ENCODE measurements at regions not wholly inside any gene's neighbourhood (a gene's known extent, or its start where the extent isn't known, plus 50 kb on each side); places are given as distances from the start of the nearest gene placed in this dataset.

GRCh38 chr17:54807331-54807730, 93.3 kb upstream of the TOM1L1 start:
- ChIA-PET CTCF (ENCODE audit: unreplicated experiment) (no interaction called here), POLR2A (no interaction called here)
- H3K4me1 ChIP-seq (ENCODE audit: insufficient read depth, low read length, poor library complexity, severe bottlenecking): no peaks in the 10 kb centered on the region
- no peaks in the 10 kb centered on the region for H3K9me2 ChIP-seq (ENCODE audit: insufficient read depth, low read length)
- no peaks in the 10 kb centered on the region for H3K36me3 ChIP-seq (ENCODE audit: insufficient read depth, low read length)
- no TSS peak for BruUV-seq (replicated peaks)
- no peak for DNase-seq (ENCODE audit: low spot score)
- no peaks in the 10 kb centered on the region for H3K9me3 ChIP-seq (ENCODE audit: low read length)
- H3K4me3 ChIP-seq (ENCODE audit: low read depth, low read length, poor library complexity, severe bottlenecking): no peak overlapping the region
- H3K27ac ChIP-seq (ENCODE audit: low read depth, low read length, poor library complexity, severe bottlenecking): no peak overlapping the region
- H2AFZ ChIP-seq (ENCODE audit: low read length): no peak overlapping the region
- H3K79me2 ChIP-seq (ENCODE audit: insufficient read depth, low read depth, low read length): no peaks in the 10 kb centered on the region
- intact Hi-C loops (cut with micrococcal nuclease; ENCODE audit: unreplicated experiment): no loop called here
- H4K20me1 ChIP-seq (ENCODE audit: insufficient read depth, low read length): no peaks in the 10 kb centered on the region
- H3K4me2 ChIP-seq (ENCODE audit: low read length): no peak overlapping the region
- no peak for TF ChIP-seq CTCF (conservative IDR thresholded peaks at IDR 0.05; ENCODE audit: low read length)
- no peak for TF ChIP-seq EZH2phosphoT487 (IDR thresholded peaks at IDR 0.05; ENCODE audit: borderline replicate concordance, low read depth, low read length)

- no peak for DNase-seq (ENCODE audit: low spot score)
- Histone ChIP-seq H3K4me2 (ENCODE audit: low read length) (no peak overlapping the region), H2AFZ (ENCODE audit: low read length) (no peak overlapping the region), H4K20me1 (ENCODE audit: insufficient read depth, low read length) (no peaks in the 10 kb centered on the region), H3K4me3 (ENCODE audit: low read depth, low read length, poor library complexity, severe bottlenecking) (no peak overlapping the region), H3K79me2 (ENCODE audit: insufficient read depth, low read depth, low read length) (no peaks in the 10 kb centered on the region), H3K9me3 (ENCODE audit: low read length) (no peaks in the 10 kb centered on the region), H3K36me3 (ENCODE audit: insufficient read depth, low read length) (no peaks in the 10 kb centered on the region), H3K4me1 (ENCODE audit: insufficient read depth, low read length, poor library complexity, severe bottlenecking) (no peaks in the 10 kb centered on the region), H3K27ac (ENCODE audit: low read depth, low read length, poor library complexity, severe bottlenecking) (no peak overlapping the region), H3K9me2 (ENCODE audit: insufficient read depth, low read length) (no peaks in the 10 kb centered on the region)
- intact Hi-C loops (cut with micrococcal nuclease; ENCODE audit: unreplicated experiment): no loop called here
- TF ChIP-seq EZH2phosphoT487 (IDR thresholded peaks at IDR 0.05; ENCODE audit: borderline replicate concordance, low read depth, low read length) (no peak), CTCF (conservative IDR thresholded peaks at IDR 0.05; ENCODE audit: low read length) (no peak)
- ChIA-PET POLR2A (no interaction called here), CTCF (ENCODE audit: unreplicated experiment) (no interaction called here)
- no TSS peak for BruUV-seq (replicated peaks)
Measured at GRCh38 chr17:54813896-54814295, 86.8 kb upstream of the TOM1L1 start.

- TF ChIP-seq EZH2phosphoT487 (IDR thresholded peaks at IDR 0.05; ENCODE audit: borderline replicate concordance, low read depth, low read length) (no peak), CTCF (conservative IDR thresholded peaks at IDR 0.05; ENCODE audit: low read length) (no peak)
- Histone ChIP-seq H3K9me3 (ENCODE audit: low read length) (no peaks in the 10 kb centered on the region), H3K4me3 (ENCODE audit: low read depth, low read length, poor library complexity, severe bottlenecking) (no peak overlapping the region), H3K36me3 (ENCODE audit: insufficient read depth, low read length) (no peaks in the 10 kb centered on the region), H3K79me2 (ENCODE audit: insufficient read depth, low read depth, low read length) (no peaks in the 10 kb centered on the region), H3K9me2 (ENCODE audit: insufficient read depth, low read length) (no peaks in the 10 kb centered on the region), H4K20me1 (ENCODE audit: insufficient read depth, low read length) (no peaks in the 10 kb centered on the region), H2AFZ (ENCODE audit: low read length) (no peak overlapping the region), H3K4me1 (ENCODE audit: insufficient read depth, low read length, poor library complexity, severe bottlenecking) (no peaks in the 10 kb centered on the region), H3K4me2 (ENCODE audit: low read length) (no peak overlapping the region), H3K27ac (ENCODE audit: low read depth, low read length, poor library complexity, severe bottlenecking) (no peak overlapping the region)
- no TSS peak for BruUV-seq (replicated peaks)
- ChIA-PET POLR2A (no interaction called here), CTCF (ENCODE audit: unreplicated experiment) (no interaction called here)
- intact Hi-C loops (cut with micrococcal nuclease; ENCODE audit: unreplicated experiment): no loop called here
- DNase-seq (ENCODE audit: low spot score): no peak
Measured at GRCh38 chr17:54814371-54814770, 86.3 kb upstream of the TOM1L1 start.
